Type B pancreatic cell (in vitro differentiated cells): ENCODE measurements at regions not wholly inside any gene's neighbourhood (a gene's known extent, or its start where the extent isn't known, plus 50 kb on each side); places are given as distances from the start of the nearest gene placed in this dataset.
"Not testable (repeated sequence)": the region's sequence is repeated elsewhere in the genome, so short reads cannot be mapped to it uniquely, and the experiment has no call there.

Experiments used
- DNase-seq: peaks from one replicate; pipeline ENCODE4 v3.0.0; 2021; ENCODE audit warnings: mixed read lengths; ENCODE audit not compliant: unreplicated experiment; ENCODE audit errors: extremely low spot score
- H3K27ac Mint-ChIP-seq: 2 replicates; pipeline ENCODE4 v1.8.0; 2021; ENCODE audit warnings: mild to moderate bottlenecking, mixed read lengths
- H3K27me3 Mint-ChIP-seq: 2 replicates; pipeline ENCODE4 v1.8.0; 2021; ENCODE audit warnings: mixed read lengths
- H3K36me3 Mint-ChIP-seq: 2 replicates; pipeline ENCODE4 v1.8.0; 2021; ENCODE audit warnings: mixed read lengths
- H3K4me1 Mint-ChIP-seq: one replicate; pipeline ENCODE4 v1.8.0; 2021; ENCODE audit warnings: mixed read lengths; ENCODE audit not compliant: unreplicated experiment
- H3K4me3 Mint-ChIP-seq: 2 replicates; pipeline ENCODE4 v1.8.0; 2021; ENCODE audit warnings: mild to moderate bottlenecking, mixed read lengths
- H3K9me3 Mint-ChIP-seq: 2 replicates; pipeline ENCODE4 v1.8.0; 2021; ENCODE audit warnings: mixed read lengths
- TF ChIP-seq, protein P1 (sequence below): fragments of 200-600 bp; sonication (generic); conservative IDR thresholded peaks from 2 replicates; pipeline ENCODE4 v1.5.0; 2021; ENCODE audit warnings: antibody characterized with exemption, mild to moderate bottlenecking

- no peak for DNase-seq
- H3K27ac Mint-ChIP-seq: no peak overlapping the region
- H3K9me3 Mint-ChIP-seq: peaks cover 5% of the 10 kb centered on the region
- H3K36me3 Mint-ChIP-seq: no peaks in the 10 kb centered on the region
- TF ChIP-seq, protein P1, sequence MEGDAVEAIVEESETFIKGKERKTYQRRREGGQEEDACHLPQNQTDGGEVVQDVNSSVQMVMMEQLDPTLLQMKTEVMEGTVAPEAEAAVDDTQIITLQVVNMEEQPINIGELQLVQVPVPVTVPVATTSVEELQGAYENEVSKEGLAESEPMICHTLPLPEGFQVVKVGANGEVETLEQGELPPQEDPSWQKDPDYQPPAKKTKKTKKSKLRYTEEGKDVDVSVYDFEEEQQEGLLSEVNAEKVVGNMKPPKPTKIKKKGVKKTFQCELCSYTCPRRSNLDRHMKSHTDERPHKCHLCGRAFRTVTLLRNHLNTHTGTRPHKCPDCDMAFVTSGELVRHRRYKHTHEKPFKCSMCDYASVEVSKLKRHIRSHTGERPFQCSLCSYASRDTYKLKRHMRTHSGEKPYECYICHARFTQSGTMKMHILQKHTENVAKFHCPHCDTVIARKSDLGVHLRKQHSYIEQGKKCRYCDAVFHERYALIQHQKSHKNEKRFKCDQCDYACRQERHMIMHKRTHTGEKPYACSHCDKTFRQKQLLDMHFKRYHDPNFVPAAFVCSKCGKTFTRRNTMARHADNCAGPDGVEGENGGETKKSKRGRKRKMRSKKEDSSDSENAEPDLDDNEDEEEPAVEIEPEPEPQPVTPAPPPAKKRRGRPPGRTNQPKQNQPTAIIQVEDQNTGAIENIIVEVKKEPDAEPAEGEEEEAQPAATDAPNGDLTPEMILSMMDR: no peak
- no peaks in the 10 kb centered on the region for H3K4me1 Mint-ChIP-seq
- H3K4me3 Mint-ChIP-seq: no peak overlapping the region
- no peaks in the 10 kb centered on the region for H3K27me3 Mint-ChIP-seq
Observed at GRCh38 chr7:13724977-13725566, 264.4 kb downstream of the ETV1 start.

GRCh38 chr7:13725591-13725990, 263.9 kb downstream of the ETV1 start:
- TF ChIP-seq, protein P1: peak; percentile 63
- Mint-ChIP-seq H3K27me3 (no peaks in the 10 kb centered on the region), H3K4me3 (no peak overlapping the region)

GRCh38 chr7:13727279-13727678, 262.2 kb downstream of the ETV1 start:
- peaks cover 5% of the 10 kb centered on the region for H3K9me3 Mint-ChIP-seq
- H3K4me1 Mint-ChIP-seq: no peaks in the 10 kb centered on the region
- TF ChIP-seq, protein P1: no peak
- H3K36me3 Mint-ChIP-seq: no peaks in the 10 kb centered on the region
- H3K27ac Mint-ChIP-seq: no peak overlapping the region
- H3K4me3 Mint-ChIP-seq: no peak overlapping the region
- H3K27me3 Mint-ChIP-seq: no peaks in the 10 kb centered on the region
- DNase-seq: no peak

More at GRCh38 chr7:13725591-13725990, 263.9 kb downstream of the ETV1 start:
- Mint-ChIP-seq H3K9me3 (peaks cover 5% of the 10 kb centered on the region), H3K27ac (no peak overlapping the region), H3K36me3 (no peaks in the 10 kb centered on the region), H3K4me1 (no peaks in the 10 kb centered on the region)
- DNase-seq: no peak

GRCh38 chr7:13727751-13728150, 261.7 kb downstream of the ETV1 start:
- Mint-ChIP-seq H3K27me3 (no peaks in the 10 kb centered on the region), H3K4me1 (no peaks in the 10 kb centered on the region), H3K27ac (no peak overlapping the region), H3K36me3 (no peaks in the 10 kb centered on the region), H3K9me3 (peaks cover 5% of the 10 kb centered on the region), H3K4me3 (no peak overlapping the region)
- DNase-seq: no peak
- TF ChIP-seq, protein P1: no peak

GRCh38 chr7:13728430-13728829, 261.0 kb downstream of the ETV1 start:
- DNase-seq, H3K36me3 Mint-ChIP-seq, H3K4me3 Mint-ChIP-seq, H3K9me3 Mint-ChIP-seq, H3K4me1 Mint-ChIP-seq, H3K27ac Mint-ChIP-seq, H3K27me3 Mint-ChIP-seq: not testable (repeated sequence)

DNA sequence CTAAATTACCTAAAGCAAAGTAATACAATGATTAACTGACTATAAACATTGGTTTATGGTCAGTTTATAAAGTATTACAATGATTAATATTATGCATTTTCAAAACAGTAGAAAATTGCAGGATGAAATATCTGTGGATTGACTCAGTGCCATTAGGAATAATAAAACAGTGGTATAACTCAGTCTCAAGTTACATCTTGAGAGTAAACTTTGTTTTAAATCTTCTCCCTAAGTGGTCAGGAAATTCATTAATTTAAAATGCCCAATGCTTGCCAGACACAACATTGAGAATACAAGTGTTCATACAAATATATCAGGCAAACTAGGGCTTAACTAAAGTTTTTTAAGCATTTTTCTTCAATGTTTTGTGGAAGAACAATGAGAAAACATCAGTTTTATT, 257.8 kb downstream of the ETV1 start:
- TF ChIP-seq, protein P1: no peak
- DNase-seq: no peak
- H3K4me3 Mint-ChIP-seq: no peak overlapping the region
- no peaks in the 10 kb centered on the region for H3K4me1 Mint-ChIP-seq
- H3K27ac Mint-ChIP-seq: no peak overlapping the region
- H3K36me3 Mint-ChIP-seq: no peaks in the 10 kb centered on the region
- no peaks in the 10 kb centered on the region for H3K27me3 Mint-ChIP-seq
- H3K9me3 Mint-ChIP-seq: peaks cover 5% of the 10 kb centered on the region
